Endothelial cell (in vitro differentiated cells): ENCODE measurements at regions not wholly inside any gene's neighbourhood (a gene's known extent, or its start where the extent isn't known, plus 50 kb on each side); places are given as distances from the start of the nearest gene placed in this dataset.
A peak's percentile ranks its signal among the peaks of the same experiment; 100 is the strongest.

Source experiments
- DNase-seq: peaks from one replicate; pipeline ENCODE4 v3.0.0; 2021; ENCODE audit warnings: low spot score
- H3K27ac Mint-ChIP-seq: one replicate; pipeline ENCODE4 v1.8.0; 2021; ENCODE audit warnings: mixed read lengths, inconsistent platforms; ENCODE audit not compliant: unreplicated experiment
- H3K27me3 Mint-ChIP-seq: one replicate; pipeline ENCODE4 v1.8.0; 2021; ENCODE audit warnings: mild to moderate bottlenecking, moderate library complexity, mixed read lengths, inconsistent platforms; ENCODE audit not compliant: unreplicated experiment
- H3K36me3 Mint-ChIP-seq: one replicate; pipeline ENCODE4 v1.8.0; 2021; ENCODE audit warnings: mild to moderate bottlenecking, low read depth, mixed read lengths, inconsistent platforms; ENCODE audit not compliant: unreplicated experiment
- H3K4me1 Mint-ChIP-seq: one replicate; pipeline ENCODE4 v1.8.0; 2021; ENCODE audit warnings: mild to moderate bottlenecking, mixed read lengths, inconsistent platforms; ENCODE audit not compliant: unreplicated experiment
- H3K4me3 Mint-ChIP-seq: one replicate; pipeline ENCODE4 v1.8.0; 2021; ENCODE audit warnings: mild to moderate bottlenecking, mixed read lengths, inconsistent platforms; ENCODE audit not compliant: unreplicated experiment
- H3K9me3 Mint-ChIP-seq: one replicate; pipeline ENCODE4 v1.8.0; 2021; ENCODE audit warnings: mixed read lengths, inconsistent platforms; ENCODE audit not compliant: unreplicated experiment
- TF ChIP-seq, protein P1 (sequence below): fragments of 200-600 bp; sonication (generic); IDR thresholded peaks from one replicate; pipeline ENCODE4 v1.5.0; 2021; ENCODE audit warnings: antibody characterized with exemption; ENCODE audit not compliant: unreplicated experiment

DNA sequence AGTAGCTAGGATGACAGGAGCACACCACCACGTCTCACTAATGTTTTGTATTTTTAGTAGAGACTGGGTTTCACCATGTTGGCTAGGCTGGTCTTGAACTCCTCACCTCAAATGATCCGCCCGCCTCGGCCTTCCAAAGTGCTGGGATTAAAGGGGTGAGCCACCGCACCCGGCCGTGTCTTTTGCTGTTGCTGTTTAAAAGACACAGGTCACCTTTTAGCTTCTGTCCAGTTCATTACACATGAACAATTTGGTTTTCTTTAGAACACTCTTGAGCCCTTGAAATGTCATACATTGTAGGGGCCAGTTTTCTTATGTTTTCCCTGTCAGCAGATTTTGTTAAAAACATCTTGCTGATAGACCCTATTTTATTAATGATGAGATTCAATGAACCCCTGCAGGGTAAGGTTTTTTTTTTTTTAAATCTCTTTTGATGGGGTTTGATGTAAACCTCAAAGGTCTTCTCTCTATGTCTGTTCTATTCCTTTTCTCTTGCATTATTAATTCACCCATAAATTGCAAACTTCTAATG, 61.0 kb upstream of the AGPS start:
- TF ChIP-seq, protein P1, sequence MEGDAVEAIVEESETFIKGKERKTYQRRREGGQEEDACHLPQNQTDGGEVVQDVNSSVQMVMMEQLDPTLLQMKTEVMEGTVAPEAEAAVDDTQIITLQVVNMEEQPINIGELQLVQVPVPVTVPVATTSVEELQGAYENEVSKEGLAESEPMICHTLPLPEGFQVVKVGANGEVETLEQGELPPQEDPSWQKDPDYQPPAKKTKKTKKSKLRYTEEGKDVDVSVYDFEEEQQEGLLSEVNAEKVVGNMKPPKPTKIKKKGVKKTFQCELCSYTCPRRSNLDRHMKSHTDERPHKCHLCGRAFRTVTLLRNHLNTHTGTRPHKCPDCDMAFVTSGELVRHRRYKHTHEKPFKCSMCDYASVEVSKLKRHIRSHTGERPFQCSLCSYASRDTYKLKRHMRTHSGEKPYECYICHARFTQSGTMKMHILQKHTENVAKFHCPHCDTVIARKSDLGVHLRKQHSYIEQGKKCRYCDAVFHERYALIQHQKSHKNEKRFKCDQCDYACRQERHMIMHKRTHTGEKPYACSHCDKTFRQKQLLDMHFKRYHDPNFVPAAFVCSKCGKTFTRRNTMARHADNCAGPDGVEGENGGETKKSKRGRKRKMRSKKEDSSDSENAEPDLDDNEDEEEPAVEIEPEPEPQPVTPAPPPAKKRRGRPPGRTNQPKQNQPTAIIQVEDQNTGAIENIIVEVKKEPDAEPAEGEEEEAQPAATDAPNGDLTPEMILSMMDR = no peak
- H3K9me3 Mint-ChIP-seq = no peaks in the 10 kb centered on the region
- H3K36me3 Mint-ChIP-seq = peaks cover 4% of the 10 kb centered on the region
- H3K4me3 Mint-ChIP-seq = no peak overlapping the region
- peak overlapping the region; percentile 95 for H3K27ac Mint-ChIP-seq
- DNase-seq = no peak
- H3K4me1 Mint-ChIP-seq = peaks cover 24% of the 10 kb centered on the region
- peaks cover 3% of the 10 kb centered on the region for H3K27me3 Mint-ChIP-seq

DNA sequence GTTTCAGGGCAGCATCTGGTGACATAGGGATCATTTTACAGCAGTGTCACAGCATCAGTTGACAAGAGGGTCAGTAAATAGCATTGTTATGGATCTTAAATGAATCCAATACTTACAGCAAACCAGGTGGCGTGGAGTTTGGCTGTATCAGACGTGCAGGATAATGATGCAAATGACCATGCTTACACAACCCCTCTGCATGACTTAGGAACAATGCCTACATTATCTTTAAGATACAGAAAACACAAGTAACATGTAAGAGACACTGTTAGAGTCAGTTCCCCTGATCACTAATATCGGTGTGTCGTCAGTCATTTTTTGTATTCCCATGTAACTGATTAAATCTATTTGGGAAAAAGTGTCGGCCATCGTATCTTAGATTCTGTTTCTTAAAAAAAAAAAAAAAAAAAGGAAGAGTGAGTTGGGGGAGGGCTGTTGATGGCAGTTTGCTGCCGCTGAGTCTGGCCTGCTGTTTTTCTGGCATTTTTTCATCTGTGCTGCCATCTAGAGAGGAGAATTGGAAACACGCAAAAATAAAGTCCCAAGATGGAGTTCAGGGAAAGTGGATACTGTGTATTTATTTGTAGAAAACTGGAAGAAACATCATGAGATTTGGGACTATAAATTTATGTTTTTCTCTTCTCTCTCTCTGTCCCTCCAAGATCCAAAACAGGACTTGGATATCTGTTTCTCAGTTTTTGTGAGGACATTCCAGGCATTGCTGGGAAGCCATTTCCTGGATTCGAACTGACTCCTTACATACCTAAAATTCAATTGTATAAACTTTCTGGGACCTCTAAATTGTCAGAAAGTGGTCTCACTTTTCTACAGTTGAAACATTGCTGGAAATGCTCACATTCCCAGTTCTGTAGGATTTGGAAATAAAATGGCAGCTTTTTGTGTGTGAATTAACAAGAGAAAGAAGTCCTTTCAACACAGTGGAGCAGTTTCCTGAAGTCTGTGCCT, 60.3 kb upstream of the AGPS start:
- TF ChIP-seq, protein P1 = peak; percentile 61
- Mint-ChIP-seq H3K9me3 (no peaks in the 10 kb centered on the region), H3K4me3 (no peak overlapping the region), H3K27ac (peak overlapping the region; percentile 95), H3K27me3 (peaks cover 3% of the 10 kb centered on the region), H3K36me3 (peaks cover 4% of the 10 kb centered on the region), H3K4me1 (peaks cover 24% of the 10 kb centered on the region)
- peak; percentile 61 for DNase-seq

DNA sequence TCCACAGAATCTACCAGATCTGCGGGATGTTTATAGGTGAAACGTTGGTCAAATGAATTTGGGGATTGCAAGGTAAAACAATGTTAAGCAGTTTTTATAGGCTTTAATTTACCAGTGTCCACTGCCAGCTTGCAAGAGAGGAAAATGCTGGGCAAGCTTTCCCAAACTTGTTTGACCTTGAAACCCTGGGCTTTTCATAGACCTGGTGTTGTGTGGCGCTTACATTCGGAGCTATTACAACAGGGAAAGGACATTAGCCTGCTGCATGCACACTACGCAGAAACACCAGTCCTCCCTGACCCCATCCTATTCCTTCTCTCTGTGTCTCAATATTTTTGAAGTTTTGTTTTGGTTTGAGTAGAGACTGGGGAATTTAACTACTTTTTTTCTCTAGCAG, 59.6 kb upstream of the AGPS start:
- Mint-ChIP-seq H3K4me1 (peaks cover 25% of the 10 kb centered on the region), H3K9me3 (no peaks in the 10 kb centered on the region), H3K36me3 (peaks cover 4% of the 10 kb centered on the region), H3K27me3 (peaks cover 3% of the 10 kb centered on the region), H3K4me3 (no peak overlapping the region), H3K27ac (peak overlapping the region; percentile 95)
- DNase-seq = no peak
- TF ChIP-seq, protein P1 = no peak

DNA sequence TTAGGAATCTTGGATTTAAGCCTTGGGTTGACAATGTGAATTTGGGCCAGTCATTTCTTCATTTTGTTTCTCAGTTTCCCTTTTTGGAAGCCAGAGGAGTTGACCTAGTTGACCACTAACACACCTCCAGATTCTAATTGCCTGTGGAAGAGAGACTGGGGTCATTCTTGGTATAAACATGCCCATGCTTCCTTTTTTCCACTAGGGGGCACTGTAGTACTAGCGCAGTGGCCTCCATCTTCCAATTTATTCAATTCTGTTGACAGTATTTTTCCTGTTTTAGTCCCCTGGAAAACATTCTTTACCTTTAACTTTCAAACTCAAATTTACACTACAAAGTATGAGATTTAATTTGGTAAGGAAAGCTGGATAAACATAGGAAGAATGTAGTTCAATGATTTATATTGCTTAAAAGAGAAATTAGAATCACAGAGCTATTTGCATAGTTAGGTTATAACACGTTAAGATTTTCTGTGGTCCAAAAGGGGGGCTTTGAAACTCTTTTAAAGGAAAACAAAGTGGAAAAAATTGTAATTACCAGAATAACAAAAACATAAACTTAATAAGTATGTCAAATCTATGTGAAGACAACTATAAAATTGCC, 57.5 kb upstream of the AGPS start:
- DNase-seq = no peak
- H3K4me1 Mint-ChIP-seq = peaks cover 31% of the 10 kb centered on the region
- H3K27me3 Mint-ChIP-seq = peaks cover 1% of the 10 kb centered on the region
- H3K4me3 Mint-ChIP-seq = no peak overlapping the region
- TF ChIP-seq, protein P1 = peak; percentile 96
- H3K27ac Mint-ChIP-seq = no peak overlapping the region
- H3K36me3 Mint-ChIP-seq = no peaks in the 10 kb centered on the region
- H3K9me3 Mint-ChIP-seq = no peaks in the 10 kb centered on the region
